ENCODE measurements at regions not wholly inside any gene's neighbourhood (a gene's known extent, or its start where the extent isn't known, plus 50 kb on each side); places are given as distances from the start of the nearest gene placed in this dataset.
A peak's percentile ranks its signal among the peaks of the same experiment; 100 is the strongest.
"Not testable (repeated sequence)": the region's sequence is repeated elsewhere in the genome, so short reads cannot be mapped to it uniquely, and the experiment has no call there.

DNA sequence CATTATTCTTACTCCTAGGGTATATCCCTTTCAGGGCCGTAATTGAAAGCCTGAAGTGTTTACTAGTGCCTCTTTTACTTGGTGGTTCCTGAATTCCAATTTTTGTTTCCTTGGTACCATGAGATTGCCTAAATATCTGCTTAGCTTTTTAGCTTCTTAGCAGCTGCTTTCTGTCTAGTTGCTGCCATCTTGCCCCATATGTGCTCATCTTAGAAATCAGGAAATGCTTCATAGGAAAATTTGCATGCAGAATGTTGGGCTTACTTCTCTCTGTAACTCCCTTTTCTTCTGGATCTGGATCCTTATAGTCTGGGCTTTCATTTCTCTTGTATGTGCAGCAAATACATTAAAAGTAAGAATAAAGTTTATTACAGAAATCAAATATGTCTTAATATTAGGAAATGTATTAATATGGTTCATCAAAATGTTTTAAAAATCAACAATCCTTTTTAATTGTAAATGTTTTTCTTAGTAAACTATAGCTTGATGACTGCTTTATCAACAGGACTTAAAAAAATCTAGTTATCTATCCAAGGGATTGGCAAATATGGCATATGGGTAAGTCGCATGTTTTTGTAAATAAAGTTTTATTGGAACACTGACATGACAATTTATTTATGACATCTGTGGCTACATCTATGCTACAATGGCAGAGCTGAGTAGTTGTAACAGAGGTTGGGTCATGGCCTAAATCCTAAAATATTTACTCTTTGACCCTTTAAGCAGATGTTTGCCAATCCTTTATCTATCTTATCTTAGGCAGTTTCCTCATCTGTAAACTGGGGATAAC is 73.5 kb upstream of the CDK6 start:
- ATAC-seq, result no peak

DNA sequence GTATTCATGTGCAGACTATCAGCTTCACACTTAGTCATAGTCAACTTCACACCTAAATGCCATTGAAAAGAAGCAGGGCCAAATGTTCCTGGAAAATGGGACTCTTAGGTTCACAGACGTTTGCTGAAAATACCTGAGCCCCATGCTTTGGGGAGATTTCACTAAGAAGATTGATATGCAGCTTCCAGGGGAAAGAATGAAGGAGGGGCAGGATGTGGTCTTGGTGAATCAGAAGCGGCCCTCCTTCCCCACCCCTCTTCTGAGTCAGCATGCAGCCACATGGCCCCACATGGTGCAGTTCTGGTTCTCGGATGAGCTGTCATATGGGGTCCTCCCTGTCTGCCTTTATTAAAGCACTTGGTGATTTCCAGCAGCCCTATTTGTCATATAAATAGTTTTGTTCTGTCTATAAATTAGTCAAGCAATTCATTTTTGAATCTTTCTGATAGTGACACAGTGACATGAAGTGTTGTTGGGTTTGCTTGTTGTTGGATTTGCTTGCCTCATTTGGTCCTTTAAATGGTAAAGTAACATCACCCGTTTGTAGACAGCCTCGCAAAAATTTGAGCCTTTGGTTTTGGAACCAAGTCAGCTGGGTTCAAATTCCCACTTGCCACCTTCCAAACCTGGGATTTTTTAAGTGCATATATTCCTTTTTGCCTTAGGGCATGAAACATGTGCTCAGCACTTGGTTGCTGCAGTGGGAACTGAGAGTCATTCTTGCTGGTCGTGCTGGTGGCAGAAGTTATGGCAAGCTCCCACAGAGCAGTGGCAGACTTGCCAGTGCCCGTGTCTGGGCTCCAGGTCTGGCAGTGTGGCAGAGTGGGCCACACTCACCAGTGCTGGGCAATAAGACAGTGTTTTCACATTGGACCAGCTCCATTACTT is 68.1 kb upstream of the CDK6 start:
- ATAC-seq, result peak; percentile 97 to 98

DNA sequence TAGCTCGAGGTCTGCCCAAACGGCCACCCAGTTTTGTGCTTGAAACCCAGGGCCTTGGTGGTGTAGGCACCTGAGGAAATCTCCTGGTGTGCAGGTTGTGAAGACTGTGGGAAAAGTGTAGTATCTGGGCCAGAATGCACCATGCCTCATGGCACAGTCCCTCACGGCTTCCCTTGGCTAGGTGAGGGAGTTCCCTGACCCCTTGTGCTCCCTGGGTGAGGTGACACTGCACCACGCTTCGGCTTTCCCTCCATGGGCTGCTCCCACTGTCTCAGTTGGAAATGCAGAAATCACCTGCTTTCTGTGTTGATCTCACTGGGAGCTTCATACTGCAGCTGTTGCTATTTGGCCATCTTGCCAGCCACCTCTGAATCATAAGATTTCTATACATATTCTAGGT is 62.4 kb upstream of the CDK6 start:
- ATAC-seq, result no peak

DNA sequence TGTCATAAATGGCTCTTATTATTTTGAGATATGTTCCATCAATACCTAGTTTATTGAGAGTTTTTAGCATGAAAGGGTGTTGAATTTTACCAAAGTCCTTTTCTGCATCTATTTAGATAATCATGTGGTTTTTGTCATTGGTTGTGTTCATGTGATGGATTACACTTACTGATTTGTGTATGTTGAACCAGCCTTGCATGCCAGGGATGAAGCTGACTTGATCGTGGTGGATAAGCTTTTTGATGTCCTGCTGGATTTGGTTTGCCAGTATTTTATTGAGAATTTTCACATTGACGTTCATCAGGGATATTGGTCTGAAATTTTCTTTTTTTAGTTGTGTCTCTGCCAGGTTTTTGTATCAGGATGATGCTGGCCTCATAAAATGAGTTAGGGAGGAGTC is 58.5 kb upstream of the CDK6 start:
- ATAC-seq, result not testable (repeated sequence)

DNA sequence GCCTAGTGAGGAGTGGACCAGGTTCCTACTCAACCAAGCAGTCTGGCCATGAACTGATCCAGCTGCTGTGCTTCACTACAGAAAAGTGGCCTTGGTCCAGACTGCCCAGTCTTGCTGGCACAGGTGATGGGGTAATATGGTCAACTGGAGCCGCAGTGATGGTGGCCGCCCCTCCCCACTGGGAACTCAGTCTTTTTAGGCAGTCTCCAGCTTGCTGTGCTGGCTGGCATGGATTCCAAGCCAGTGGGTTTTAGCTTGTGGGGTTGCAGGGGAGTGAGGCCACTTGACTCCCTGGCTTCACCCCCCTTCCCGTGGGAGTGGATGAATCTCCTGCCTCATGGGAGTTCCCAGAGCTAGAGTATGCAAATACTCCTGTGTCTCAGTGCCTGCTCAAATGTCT is 52.7 kb upstream of the CDK6 start:
- no peak for ATAC-seq

Measured in activated CD4-positive, CD25-positive, alpha-beta regulatory T cell treated with anti-CD3 and anti-CD28 coated beads, Interleukin-2, amount 50 U/mL, for 24 hours (primary cell).